ENCODE measurements at regions not wholly inside any gene's neighbourhood (a gene's known extent, or its start where the extent isn't known, plus 50 kb on each side); places are given as distances from the start of the nearest gene placed in this dataset.

DNA sequence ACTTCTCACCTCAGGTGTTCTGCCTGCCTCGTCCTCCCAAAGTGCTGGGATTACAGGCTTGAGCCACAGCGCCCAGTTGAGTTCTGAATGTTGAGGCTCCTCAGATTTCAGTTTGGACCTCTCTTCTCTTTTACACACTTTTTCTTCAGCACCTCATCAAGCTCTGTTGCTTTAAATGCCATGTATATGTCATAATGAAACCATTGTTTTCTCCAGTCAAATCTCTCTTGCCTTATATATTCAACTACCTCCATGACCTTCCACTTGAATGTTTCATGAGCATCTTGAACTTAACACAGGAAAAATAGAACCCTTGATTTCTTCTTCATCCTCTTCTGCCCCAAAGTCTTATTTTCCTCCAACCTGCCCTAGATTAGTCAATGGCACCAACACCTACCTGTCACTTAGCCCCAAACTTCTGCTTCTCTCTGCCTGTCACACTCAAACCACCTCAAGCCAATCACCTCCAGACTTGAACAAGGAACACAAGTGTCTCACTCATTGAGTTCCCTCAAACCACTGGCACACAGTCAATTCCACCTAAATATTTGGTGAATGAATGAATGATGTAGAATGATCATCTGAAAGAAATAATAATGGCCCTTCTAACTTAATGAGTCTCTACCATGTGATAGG lies 161.0 kb upstream of the SGK1 start:
- no peak for DNase-seq

DNA sequence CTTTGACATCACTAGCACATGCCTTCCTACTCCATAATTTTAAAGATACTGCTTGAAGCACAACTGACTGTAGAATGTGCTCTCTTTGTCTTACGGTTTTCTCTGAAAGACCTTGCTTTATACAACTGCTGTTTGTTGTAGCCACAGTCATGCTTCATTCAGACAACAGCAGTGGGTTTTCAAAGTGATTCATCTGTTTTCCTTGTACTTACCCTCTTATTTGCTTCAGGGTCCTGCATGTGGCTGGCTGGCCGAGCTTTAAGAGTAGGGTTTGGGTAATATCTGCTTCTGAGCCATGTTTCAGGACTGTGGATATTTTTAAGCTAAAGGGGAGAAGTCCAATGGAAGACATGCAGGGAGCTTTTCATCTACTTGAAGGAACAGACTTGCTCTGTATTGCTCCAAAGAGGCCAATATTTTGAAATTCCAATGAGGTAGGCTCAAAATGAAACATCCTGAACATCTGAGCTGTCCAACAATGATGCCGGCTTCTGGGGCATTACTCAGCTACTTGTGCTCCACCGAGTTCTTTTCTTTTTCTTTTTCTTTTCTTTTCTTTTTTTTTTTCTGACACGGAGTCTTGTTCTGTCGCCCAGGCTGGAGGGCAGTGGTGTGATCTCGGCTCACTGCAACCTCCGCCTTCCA lies 160.2 kb upstream of the SGK1 start:
- no peak for DNase-seq

GRCh38 chr6:134474955-134475354 lies 157.0 kb upstream of the SGK1 start:
- DNase-seq: no peak

DNA sequence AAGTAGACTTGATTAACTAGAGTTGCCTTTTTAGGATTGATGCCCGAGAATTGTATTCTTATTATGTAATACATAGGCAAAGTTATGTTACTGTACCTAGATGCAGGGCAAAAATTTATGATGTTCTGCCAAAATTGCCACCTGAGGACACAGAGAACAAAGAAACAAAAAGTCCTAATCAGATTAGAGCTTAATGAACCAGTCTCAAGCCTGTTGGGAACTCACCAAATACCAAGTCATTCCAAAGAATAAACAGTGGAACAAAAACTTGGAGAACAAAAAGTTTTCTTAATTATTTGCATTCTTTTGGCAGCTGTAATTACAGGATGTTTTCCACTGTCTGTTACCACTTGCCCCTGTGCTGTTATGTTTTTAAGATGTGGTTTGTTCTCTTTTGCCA lies 154.7 kb upstream of the SGK1 start:
- DNase-seq: no peak

DNA sequence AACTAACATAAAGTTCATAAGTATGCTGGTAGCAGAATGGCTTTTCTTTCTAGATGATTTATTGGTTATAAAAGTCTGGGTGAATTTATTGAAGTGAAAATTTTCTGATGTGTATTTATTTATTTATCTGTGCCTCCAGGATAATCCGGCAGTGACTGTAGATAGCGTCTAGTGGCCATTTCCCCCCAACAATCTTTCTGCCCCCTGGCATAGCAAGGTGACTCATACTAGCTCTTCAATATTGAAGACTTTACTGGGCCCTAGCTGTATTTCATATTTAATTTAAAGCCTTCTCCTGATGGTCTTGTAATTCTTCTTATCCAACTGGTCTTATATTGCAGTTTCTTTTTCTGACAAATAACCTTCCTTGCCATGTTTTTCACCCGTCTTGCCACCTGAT lies 154.1 kb upstream of the SGK1 start:
- no peak for DNase-seq

DNA sequence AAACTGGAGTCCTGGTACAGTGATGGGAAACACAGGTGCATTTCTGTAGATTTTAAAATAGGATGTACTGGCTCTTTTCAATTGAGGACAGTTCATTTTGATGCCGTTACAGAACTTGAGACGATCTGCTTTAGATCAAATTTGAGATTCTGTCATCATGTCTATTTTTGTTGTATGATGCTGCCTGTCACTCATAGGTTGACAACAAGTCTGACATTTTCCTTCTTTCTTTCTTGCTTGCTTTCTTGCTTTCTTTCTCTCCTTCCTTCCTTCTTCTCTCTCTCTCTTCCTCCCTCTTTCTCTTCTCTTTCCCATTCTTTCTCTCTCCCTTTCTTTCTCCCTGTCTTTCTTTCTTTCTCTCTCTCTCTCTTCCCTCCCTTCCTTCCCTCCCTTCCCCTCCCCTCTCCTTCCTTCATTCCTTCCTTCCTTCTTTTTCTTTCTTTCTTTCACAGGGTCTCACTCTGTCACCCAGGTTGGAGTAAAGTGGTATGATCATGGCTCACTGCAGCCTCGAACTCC lies 152.6 kb upstream of the SGK1 start:
- no peak for DNase-seq

- no peak for DNase-seq
These were observed 152.0 kb upstream of the SGK1 start for GRCh38 chr6:134469702-134470456.

GRCh38 chr6:134468633-134469032 lies 150.7 kb upstream of the SGK1 start:
- DNase-seq: no peak

GRCh38 chr6:134467620-134468019 lies 149.7 kb upstream of the SGK1 start:
- no peak for DNase-seq

DNA sequence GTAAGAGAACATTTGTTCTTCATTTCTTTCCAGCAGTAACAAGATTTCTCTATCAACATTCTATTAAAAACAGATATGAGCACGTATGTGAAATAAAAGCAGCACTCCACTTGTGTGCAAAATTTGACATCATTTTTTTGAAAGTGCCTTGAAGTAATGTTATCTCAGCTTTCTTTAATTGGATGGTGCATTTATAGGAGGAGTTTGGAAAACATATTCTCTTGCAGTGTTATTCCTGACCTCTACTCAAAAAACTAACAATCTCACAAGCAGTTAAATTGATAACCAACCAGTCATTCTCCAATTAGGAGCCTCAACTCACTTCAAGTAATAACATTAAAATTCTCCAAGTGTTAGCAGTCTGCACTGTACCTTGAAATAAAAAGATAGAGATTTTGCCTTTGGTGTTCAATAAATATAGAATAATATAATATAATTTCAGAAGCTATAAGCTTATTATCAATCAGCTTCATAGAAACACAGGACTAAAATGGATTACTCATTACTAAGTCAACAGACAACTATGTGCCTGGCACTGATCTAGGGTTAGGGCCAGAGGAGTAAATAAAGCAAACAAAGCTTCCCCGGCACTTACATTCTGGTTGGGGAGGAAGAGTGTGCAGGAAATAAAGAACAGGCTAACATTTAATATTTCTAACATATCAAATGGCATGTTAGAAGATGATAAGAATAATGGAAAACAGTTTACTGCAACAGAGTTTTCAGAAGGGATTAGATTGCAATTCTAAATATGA lies 149.0 kb upstream of the SGK1 start:
- no peak for DNase-seq

GRCh38 chr6:134464690-134465411 lies 146.9 kb upstream of the SGK1 start:
- no peak for DNase-seq

DNA sequence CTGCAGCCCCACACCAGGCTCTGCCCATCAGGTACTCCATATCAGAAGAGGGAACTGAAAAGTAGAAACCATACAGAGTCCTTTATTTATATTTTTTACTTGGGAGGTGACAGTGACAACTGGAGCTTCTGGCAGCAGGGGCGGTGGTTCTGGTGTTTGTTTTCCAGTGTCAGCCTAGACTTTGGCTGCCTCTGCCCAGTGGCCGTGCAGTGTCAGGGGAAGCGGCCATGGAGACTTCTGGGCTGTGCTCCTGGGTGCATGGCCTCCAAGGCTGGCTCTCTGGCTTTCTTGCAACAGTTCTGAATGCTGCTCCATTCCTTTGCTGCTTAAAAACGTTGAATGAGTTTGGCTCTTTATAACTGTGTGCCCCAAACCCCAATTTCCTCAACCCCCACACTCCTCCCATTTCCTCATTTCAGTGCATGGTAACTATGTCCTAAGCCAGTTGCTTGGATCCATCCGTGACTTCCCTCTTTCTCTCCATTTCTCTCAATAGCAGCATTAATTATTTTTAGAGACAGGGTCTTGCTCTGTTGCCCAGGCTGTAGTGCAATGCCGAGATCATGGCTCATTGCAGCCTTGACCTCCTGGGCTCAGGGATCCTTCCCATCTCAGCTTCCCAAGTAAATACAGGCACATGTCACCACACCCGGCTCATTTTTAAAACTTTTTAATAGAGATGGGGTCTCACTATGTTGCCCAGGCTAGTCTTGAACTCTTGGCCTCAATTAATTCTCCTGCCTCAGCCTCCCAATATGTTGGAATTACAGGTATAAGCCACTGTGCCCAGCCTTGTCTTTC lies 141.1 kb upstream of the SGK1 start:
- no peak for DNase-seq

DNA sequence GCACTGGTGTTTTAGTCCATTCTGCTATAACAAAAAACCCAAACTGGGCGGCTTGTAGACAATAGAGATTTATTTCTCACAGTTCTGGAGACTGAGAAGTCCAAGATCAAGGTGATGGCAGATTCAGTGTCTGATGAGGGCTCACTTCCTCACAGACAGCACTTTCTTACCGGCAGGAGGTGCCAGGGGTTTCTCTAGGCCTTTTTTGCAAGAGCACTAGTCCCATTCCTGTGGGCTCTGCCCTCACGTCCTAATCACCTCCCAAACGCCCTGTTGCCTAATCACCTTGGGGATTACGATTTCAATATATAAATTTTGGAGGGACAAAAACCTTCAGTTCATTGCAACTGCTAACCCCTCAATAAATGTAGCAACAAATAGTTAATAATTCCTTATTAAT lies 140.0 kb upstream of the SGK1 start:
- no peak for DNase-seq

- DNase-seq: no peak
These were observed 138.3 kb upstream of the SGK1 start for GRCh38 chr6:134456226-134456625.

GRCh38 chr6:134455319-134455718 lies 137.4 kb upstream of the SGK1 start:
- DNase-seq: no peak

DNA sequence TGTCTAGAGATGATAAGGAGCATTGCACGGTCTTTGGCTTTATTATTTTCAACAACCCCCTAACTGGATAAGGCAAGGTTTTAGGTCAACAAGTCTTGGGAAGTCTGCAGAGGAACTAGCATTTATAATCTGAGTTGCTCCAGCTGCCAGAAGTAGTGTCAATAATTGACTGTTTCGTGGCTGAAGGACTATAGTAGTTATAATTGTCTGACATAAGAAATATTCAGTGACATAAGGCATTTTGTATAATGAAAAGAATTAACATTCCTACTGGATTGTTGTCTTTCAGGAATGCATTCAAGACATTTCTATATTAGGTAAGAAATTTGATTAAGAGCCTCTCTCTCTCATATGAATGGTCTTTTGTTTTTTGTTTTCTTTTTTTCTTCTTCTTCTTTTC lies 136.9 kb upstream of the SGK1 start:
- DNase-seq: no peak

- no peak for DNase-seq
These were observed 136.0 kb upstream of the SGK1 start for GRCh38 chr6:134453792-134454510.

DNA sequence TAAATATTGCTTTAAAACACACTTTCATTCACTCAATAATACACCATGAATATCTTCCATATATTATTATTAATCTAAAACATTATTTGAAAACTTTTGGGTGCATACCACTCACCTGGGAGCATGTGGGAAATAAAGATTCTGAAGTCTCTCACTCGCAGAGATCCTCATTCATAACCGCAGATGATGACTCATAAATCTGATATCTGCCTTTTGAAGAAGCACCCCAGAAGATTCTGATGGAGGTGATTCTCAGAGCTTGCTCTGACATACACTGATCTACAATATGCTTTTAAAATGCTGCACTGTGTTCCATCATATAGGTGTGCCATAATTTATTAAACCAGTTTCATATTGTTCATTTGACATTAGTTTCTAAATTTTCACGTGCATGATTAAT lies 135.0 kb upstream of the SGK1 start:
- no peak for DNase-seq

- no peak for DNase-seq
These were observed 133.6 kb upstream of the SGK1 start for GRCh38 chr6:134451529-134451928.

DNA sequence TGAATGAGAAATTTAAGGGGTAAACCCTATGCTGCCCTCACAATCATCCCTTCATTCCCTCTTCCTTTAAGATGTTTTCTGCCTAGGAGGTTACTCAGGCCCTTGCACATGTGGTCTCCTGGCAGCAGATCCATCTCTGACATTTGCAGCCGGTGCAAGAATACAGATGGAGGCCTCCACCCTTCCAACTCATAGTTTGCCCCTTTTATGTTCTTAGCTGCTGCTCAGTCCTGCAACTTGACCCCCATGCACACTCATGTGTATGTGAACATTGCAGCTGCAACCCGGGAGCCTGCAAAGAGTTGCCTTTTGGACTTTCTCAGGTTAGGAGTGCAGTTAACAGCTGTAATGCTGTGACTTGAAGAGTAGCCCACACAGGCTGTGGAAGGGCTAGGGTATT lies 131.9 kb upstream of the SGK1 start:
- no peak for DNase-seq

- no peak for DNase-seq
These were observed 131.1 kb upstream of the SGK1 start for GRCh38 chr6:134449004-134449403.

Data from stimulated activated CD4-positive, alpha-beta T cell treated with anti-CD3 and anti-CD28 coated beads, Interleukin-1b, Interleukin-23, amount 100 ng/mL, for 48 hours (primary cell).